HEK293T (cell line): ENCODE measurements at regions not wholly inside any gene's neighbourhood (a gene's known extent, or its start where the extent isn't known, plus 50 kb on each side); places are given as distances from the start of the nearest gene placed in this dataset.

Source experiments
- CTCF ChIA-PET: fragments of 350-600 bp; formaldehyde crosslinking; extraction: SDS; loops from one replicate; lab custom pipeline; 2021; ENCODE audit warnings: antibody characterized with exemption, inconsistent platforms; lab: Yijun Ruan, JAX
- POLR2A ChIA-PET: fragments of 350-600 bp; formaldehyde crosslinking; extraction: SDS; loops from one replicate; lab custom pipeline; 2020; ENCODE audit warnings: antibody characterized with exemption, inconsistent platforms; lab: Yijun Ruan, JAX
- DNase-seq: peaks from one replicate; pipeline ENCODE4 v3.0.0; 2012; ENCODE audit warnings: mixed read lengths; ENCODE audit errors: extremely low spot score
- ARNT ChIP-seq: fragments of 450-650 bp; IDR thresholded peaks from 2 replicates; pipeline ENCODE4 v1.6.1; 2017; ENCODE audit warnings: mild to moderate bottlenecking
- BHLHE40 ChIP-seq: fragments of 450-650 bp; IDR thresholded peaks from 2 replicates; pipeline ENCODE4 v1.6.1; 2016; ENCODE audit warnings: mild to moderate bottlenecking, moderate library complexity, borderline replicate concordance
- CTBP1 ChIP-seq: fragments of 450-650 bp; IDR thresholded peaks from 2 replicates; pipeline ENCODE4 v1.6.1; 2016; ENCODE audit warnings: borderline replicate concordance
- ELF4 ChIP-seq: fragments of 450-650 bp; IDR thresholded peaks from 2 replicates; pipeline ENCODE4 v1.6.1; 2017; ENCODE audit warnings: antibody characterized with exemption
- FOXA1 ChIP-seq: fragments of 450-650 bp; IDR thresholded peaks from 2 replicates; pipeline ENCODE4 v1.6.1; 2016; ENCODE audit warnings: mild to moderate bottlenecking
- FOXK2 ChIP-seq: fragments of 450-650 bp; IDR thresholded peaks from 2 replicates; pipeline ENCODE4 v1.6.1; 2016; ENCODE audit warnings: mild to moderate bottlenecking
- FOXM1 ChIP-seq: fragments of 450-650 bp; IDR thresholded peaks from 2 replicates; pipeline ENCODE4 v1.6.1; 2017; ENCODE audit warnings: mild to moderate bottlenecking, borderline replicate concordance
- HDGF ChIP-seq: fragments of 450-650 bp; IDR thresholded peaks from 2 replicates; pipeline ENCODE4 v1.6.1; 2017; ENCODE audit warnings: antibody characterized with exemption, borderline replicate concordance
- L3MBTL2 ChIP-seq: fragments of 450-650 bp; conservative IDR thresholded peaks from 2 replicates; pipeline ENCODE4 v1.6.1; 2016; ENCODE audit warnings: mild to moderate bottlenecking
- LEF1 ChIP-seq: fragments of 450-650 bp; IDR thresholded peaks from 2 replicates; pipeline ENCODE4 v1.6.1; 2017; ENCODE audit warnings: mild to moderate bottlenecking, borderline replicate concordance
- NFRKB ChIP-seq: fragments of 450-650 bp; IDR thresholded peaks from 2 replicates; pipeline ENCODE4 v1.6.1; 2016; ENCODE audit warnings: mild to moderate bottlenecking, moderate library complexity
- SP1 ChIP-seq: fragments of 450-650 bp; IDR thresholded peaks from 2 replicates; pipeline ENCODE4 v1.6.1; 2017
- SUZ12 ChIP-seq: fragments of 450-650 bp; IDR thresholded peaks from 2 replicates; pipeline ENCODE4 v1.6.1; 2016; ENCODE audit warnings: mild to moderate bottlenecking
- TARDBP ChIP-seq: fragments of 450-650 bp; IDR thresholded peaks from 2 replicates; pipeline ENCODE4 v1.6.1; 2016
- ZNF384 ChIP-seq: fragments of 450-650 bp; IDR thresholded peaks from 2 replicates; pipeline ENCODE4 v1.6.1; 2016
- TF ChIP-seq, protein P1 (sequence below): fragments of 450-650 bp; IDR thresholded peaks from 2 replicates; pipeline ENCODE4 v1.6.1; 2016

GRCh38 chr9:7303907-7304626, 495.5 kb downstream of the DMAC1 start:
- DNase-seq: no peak
- TF ChIP-seq LEF1: no peak
- TF ChIP-seq ELF4: no peak
- no peak for TF ChIP-seq NFRKB
- no peak for TF ChIP-seq FOXA1
- TF ChIP-seq HDGF: no peak
- no peak for TF ChIP-seq FOXK2
- no peak for TF ChIP-seq FOXM1
- no peak for TF ChIP-seq SP1
- no peak for TF ChIP-seq SUZ12
- TF ChIP-seq TARDBP: no peak
- no peak for TF ChIP-seq ZNF384
- TF ChIP-seq, protein P1, sequence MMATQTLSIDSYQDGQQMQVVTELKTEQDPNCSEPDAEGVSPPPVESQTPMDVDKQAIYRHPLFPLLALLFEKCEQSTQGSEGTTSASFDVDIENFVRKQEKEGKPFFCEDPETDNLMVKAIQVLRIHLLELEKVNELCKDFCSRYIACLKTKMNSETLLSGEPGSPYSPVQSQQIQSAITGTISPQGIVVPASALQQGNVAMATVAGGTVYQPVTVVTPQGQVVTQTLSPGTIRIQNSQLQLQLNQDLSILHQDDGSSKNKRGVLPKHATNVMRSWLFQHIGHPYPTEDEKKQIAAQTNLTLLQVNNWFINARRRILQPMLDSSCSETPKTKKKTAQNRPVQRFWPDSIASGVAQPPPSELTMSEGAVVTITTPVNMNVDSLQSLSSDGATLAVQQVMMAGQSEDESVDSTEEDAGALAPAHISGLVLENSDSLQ: no peak
- ChIA-PET POLR2A (no interaction called here), CTCF (no interaction called here)

DNA sequence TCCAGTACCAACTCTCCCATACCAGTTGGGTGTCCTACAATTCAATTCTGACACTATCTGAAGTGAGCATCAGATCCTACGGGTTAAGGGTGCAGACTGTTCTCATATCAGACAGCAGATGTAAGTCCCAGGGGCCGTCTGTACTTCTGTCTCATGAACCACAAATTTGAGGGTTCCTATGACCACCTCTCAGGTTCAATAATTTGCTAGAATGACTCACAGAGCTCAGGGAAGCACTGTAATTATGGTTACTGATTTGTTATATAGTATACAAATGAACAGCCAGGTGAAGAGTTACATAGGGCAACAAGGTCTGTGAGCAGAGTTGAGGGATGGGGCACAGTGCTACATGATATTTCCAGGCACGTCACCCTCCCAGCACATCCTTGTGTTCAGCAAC, 499.1 kb downstream of the DMAC1 start:
- TF ChIP-seq BHLHE40 (no peak), FOXM1 (no peak)
- CTCF ChIA-PET: no interaction called here
- DNase-seq: no peak
- POLR2A ChIA-PET: no interaction called here

DNA sequence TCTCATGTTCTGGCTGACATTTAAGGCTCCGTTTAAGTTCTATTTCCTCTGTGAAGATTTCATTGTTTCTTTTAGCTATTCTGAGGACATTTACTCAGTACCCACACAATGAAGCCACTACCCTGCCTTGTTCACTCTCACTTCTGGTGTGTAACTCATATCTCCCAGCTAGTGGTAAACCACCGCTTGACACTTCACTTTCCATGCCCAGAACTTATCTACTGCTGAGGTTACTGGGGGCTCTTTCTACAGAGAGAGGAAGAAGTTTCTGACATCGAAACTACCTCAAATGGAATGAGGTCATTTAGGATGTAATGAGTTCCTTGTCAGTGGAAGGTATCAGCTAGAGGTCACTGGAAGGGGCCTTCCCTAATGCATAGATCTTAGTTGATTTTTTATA, 501.5 kb downstream of the DMAC1 start:
- no peak for DNase-seq
- no peak for TF ChIP-seq ELF4
- TF ChIP-seq HDGF: no peak
- TF ChIP-seq BHLHE40: no peak
- no peak for TF ChIP-seq FOXA1
- TF ChIP-seq CTBP1: no peak
- ChIA-PET CTCF (no interaction called here), POLR2A (no interaction called here)

DNA sequence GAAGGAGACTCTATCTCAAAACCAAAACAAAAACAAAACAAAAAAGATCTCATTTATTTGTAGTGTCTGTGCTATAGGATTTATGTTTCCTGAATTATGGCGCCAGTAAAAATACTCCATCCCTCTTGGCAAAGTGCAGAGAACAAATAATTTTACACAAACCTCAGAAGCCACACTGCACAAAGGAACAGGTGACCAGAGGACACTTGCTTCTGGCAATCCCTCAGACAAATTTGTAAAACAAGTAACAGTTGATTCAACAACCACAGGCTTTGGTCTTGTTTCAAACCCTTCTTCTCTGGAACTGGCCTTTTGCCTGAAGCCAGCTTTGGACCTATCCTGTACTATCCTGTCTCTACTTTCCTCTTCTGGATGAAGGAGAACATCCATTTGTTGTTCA, 502.1 kb downstream of the DMAC1 start:
- ChIA-PET CTCF (no interaction called here), POLR2A (no interaction called here)

DNA sequence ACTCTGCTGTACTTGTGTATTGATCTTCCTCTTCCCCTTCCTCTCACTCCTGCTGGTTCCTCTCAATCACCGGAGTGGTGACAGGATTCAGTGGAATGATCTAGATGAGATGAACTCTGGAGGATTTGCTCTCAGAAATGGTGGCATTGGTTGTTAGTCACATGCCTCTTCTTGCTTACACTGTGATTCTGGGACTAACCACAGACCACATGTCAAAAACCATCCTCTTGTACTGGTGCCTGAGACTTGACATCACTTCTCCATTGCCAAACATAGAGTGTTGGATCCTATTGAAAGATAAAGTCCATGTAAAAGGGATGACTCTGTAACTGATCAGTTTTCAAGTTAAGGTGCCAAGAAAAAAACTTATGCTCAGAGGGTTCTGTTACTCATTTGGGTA, 506.5 kb downstream of the DMAC1 start:
- ChIA-PET CTCF (no interaction called here), POLR2A (no interaction called here)
- DNase-seq: no peak
- TF ChIP-seq L3MBTL2 (no peak), FOXA1 (no peak), ZNF384 (no peak), BHLHE40 (no peak), SUZ12 (no peak), ARNT (no peak), SP1 (no peak), FOXM1 (no peak), LEF1 (no peak), CTBP1 (no peak), ELF4 (no peak), TARDBP (no peak), FOXK2 (no peak), NFRKB (no peak), HDGF (no peak)
- TF ChIP-seq, protein P1: no peak

More for the DNA sequence above, 502.1 kb downstream of the DMAC1 start:
- DNase-seq: no peak
- TF ChIP-seq ARNT: no peak
- TF ChIP-seq ELF4: no peak
- no peak for TF ChIP-seq FOXA1
- no peak for TF ChIP-seq FOXK2
- TF ChIP-seq LEF1: no peak
- TF ChIP-seq BHLHE40: no peak
- no peak for TF ChIP-seq SP1
- TF ChIP-seq TARDBP: no peak
- no peak for TF ChIP-seq CTBP1
- TF ChIP-seq L3MBTL2: no peak
- TF ChIP-seq, protein P1: no peak
- no peak for TF ChIP-seq ZNF384
- TF ChIP-seq HDGF: no peak
- TF ChIP-seq SUZ12: no peak
- no peak for TF ChIP-seq FOXM1

- ChIA-PET POLR2A (no interaction called here), CTCF (no interaction called here)
- TF ChIP-seq FOXK2 (no peak), HDGF (no peak), TARDBP (no peak), FOXA1 (no peak), L3MBTL2 (no peak), SUZ12 (no peak), ARNT (no peak), ELF4 (no peak), CTBP1 (no peak), FOXM1 (no peak), NFRKB (no peak), ZNF384 (no peak), BHLHE40 (no peak), LEF1 (no peak), SP1 (no peak)
- TF ChIP-seq, protein P1: no peak
- DNase-seq: no peak
Measured at GRCh38 chr9:7289773-7290172, 509.8 kb downstream of the DMAC1 start.
